Endothelial cell of umbilical vein (primary cell): ENCODE measurements at regions not wholly inside any gene's neighbourhood (a gene's known extent, or its start where the extent isn't known, plus 50 kb on each side); places are given as distances from the start of the nearest gene placed in this dataset.

Source experiments
- BruUV-seq: library from RNA; stranded (reverse); fragments of 400-500 nt; replicated peaks from 2 replicates; lab custom pipeline; 2021; lab: Mats Ljungman, UMichigan
- CTCF ChIA-PET: fragments of 300-600, 350-600 bp; sonication (Branson Sonifier 250); formaldehyde crosslinking; loops from one replicate; lab custom pipeline; 2021; ENCODE audit warnings: antibody characterized with exemption, inconsistent platforms; lab: Charles Lee
- POLR2A ChIA-PET: fragments of 300-600, 350-600 bp; sonication (Branson Sonifier 250); formaldehyde crosslinking; loops from one replicate; lab custom pipeline; 2021; ENCODE audit warnings: antibody characterized with exemption, inconsistent platforms; lab: Charles Lee
- DNase-seq: peaks from one replicate; pipeline ENCODE4 v3.0.0-alpha.2; 2011; ENCODE audit warnings: low read depth, low spot score
- FAIRE-seq: peaks from 2 replicates; lab custom pipeline; 2011; peaks lifted over from hg19 to GRCh38; lab: Jason Lieb, UNC
- H2AFZ ChIP-seq: 2 replicates; pipeline ENCODE4 v1.6.0; 2012; ENCODE audit warnings: low read depth, low read length, control low read depth, inconsistent platforms
- H3K27ac ChIP-seq: 2 replicates; pipeline ENCODE4 v1.5.1; 2011; ENCODE audit warnings: low read depth, mild to moderate bottlenecking, control low read depth, low read length, moderate library complexity; ENCODE audit not compliant: insufficient read depth
- H3K27me3 ChIP-seq, 2 experiments: 2 replicates each; pipeline versions ENCODE4 v1.6.0 to v1.6.1; 2011; ENCODE audit warnings: low read length in 2 of 2, mixed read lengths in 1 of 2; ENCODE audit not compliant: control insufficient read depth in 2 of 2, insufficient read depth in 2 of 2
- H3K36me3 ChIP-seq, 2 experiments: 2 replicates in 1 of 2; 3 replicates in 1 of 2; pipeline ENCODE4 v1.5.1; 2011; ENCODE audit warnings: low read length in 2 of 2, mild to moderate bottlenecking in 1 of 2, moderate library complexity in 1 of 2; ENCODE audit not compliant: control insufficient read depth in 2 of 2, insufficient read depth in 2 of 2; ENCODE audit errors: extremely low read depth in 1 of 2
- H3K4me1 ChIP-seq: 3 replicates; pipeline ENCODE4 v1.5.1; 2011; ENCODE audit warnings: mild to moderate bottlenecking, low read length; ENCODE audit not compliant: control insufficient read depth, insufficient read depth; ENCODE audit errors: extremely low read depth
- H3K4me2 ChIP-seq: 2 replicates; pipeline ENCODE4 v1.6.1; 2011; ENCODE audit warnings: low read length, control low read depth, mixed read lengths; ENCODE audit not compliant: insufficient read depth
- H3K4me3 ChIP-seq, 3 experiments: fragments of 200-600 bp in 1 of 3; sonication (generic), shearing (Covaris generic) in 1 of 3; replicated peaks in 1 of 3; 2 replicates each; pipeline ENCODE4 v1.5.1; 2011 to 2016; ENCODE audit warnings: control low read depth in 3 of 3, low read length in 3 of 3, mild to moderate bottlenecking in 2 of 3, inconsistent platforms in 1 of 3, low read depth in 1 of 3, moderate library complexity in 1 of 3; ENCODE audit not compliant: insufficient read depth in 1 of 3
- H3K79me2 ChIP-seq: 2 replicates; pipeline ENCODE4 v1.6.0; 2012; ENCODE audit warnings: low read length, inconsistent platforms; ENCODE audit not compliant: control insufficient read depth, insufficient read depth
- H3K9ac ChIP-seq: replicated peaks from 2 replicates; pipeline ENCODE3; 2011; ENCODE audit warnings: low read length, control low read depth; ENCODE audit not compliant: insufficient read depth; ENCODE audit errors: extremely low read depth
- H3K9me1 ChIP-seq: replicated peaks from 3 replicates; pipeline ENCODE4 v1.6.0; 2011; ENCODE audit warnings: mild to moderate bottlenecking, low read length; ENCODE audit not compliant: control insufficient read depth, insufficient read depth; ENCODE audit errors: extremely low read depth
- H3K9me3 ChIP-seq: replicated peaks from 2 replicates; pipeline ENCODE4 v1.5.1; 2012; ENCODE audit warnings: low read length, inconsistent platforms; ENCODE audit not compliant: control insufficient read depth, insufficient read depth
- H4K20me1 ChIP-seq: replicated peaks from 2 replicates; pipeline ENCODE3; 2011; ENCODE audit warnings: mild to moderate bottlenecking, low read length; ENCODE audit not compliant: control insufficient read depth, insufficient read depth; ENCODE audit errors: extremely low read depth
- EZH2 ChIP-seq: IDR thresholded peaks from 2 replicates; pipeline ENCODE4 v1.6.1; 2012; ENCODE audit warnings: borderline replicate concordance, low read depth, mild to moderate bottlenecking, moderate library complexity, low read length, inconsistent platforms; ENCODE audit not compliant: severe bottlenecking
- FOS ChIP-seq: IDR thresholded peaks from 2 replicates; pipeline ENCODE4 v1.6.1; 2011; ENCODE audit warnings: mild to moderate bottlenecking, low read length, moderate library complexity, borderline replicate concordance; ENCODE audit not compliant: insufficient read depth
- GATA2 ChIP-seq: IDR thresholded peaks from 2 replicates; pipeline ENCODE4 v1.7.0; 2011; ENCODE audit warnings: low read depth, mild to moderate bottlenecking, moderate library complexity, mixed read lengths, low read length; ENCODE audit not compliant: insufficient read length, insufficient read depth
- JUN ChIP-seq: IDR thresholded peaks from 2 replicates; pipeline ENCODE4 v1.6.1; 2011; ENCODE audit warnings: borderline replicate concordance, low read depth; ENCODE audit not compliant: insufficient read length, insufficient read depth
- MYC ChIP-seq: IDR thresholded peaks from one replicate; pipeline ENCODE4 v1.6.1; 2011; ENCODE audit warnings: mild to moderate bottlenecking, low read depth, low read length
- POLR2A ChIP-seq: IDR thresholded peaks from 2 replicates; pipeline ENCODE4 v1.6.1; 2012; ENCODE audit warnings: low read depth, mild to moderate bottlenecking, control low read depth, low read length
- POLR2AphosphoS5 ChIP-seq: IDR thresholded peaks from 2 replicates; pipeline ENCODE4 v1.6.1; 2012; ENCODE audit warnings: low read depth, mild to moderate bottlenecking, control low read depth, low read length, moderate library complexity; ENCODE audit not compliant: insufficient read depth
- dilution Hi-C: fragments of 300-500 bp; cut with MboI; formaldehyde crosslinking; loops from one replicate; pipeline ENCODE4 v1.15.0; 2019; ENCODE audit warnings: low sequenced_read_pairs; ENCODE audit not compliant: extremely low pct_ligation_motif_present
- intact Hi-C: fragments of 100-400 bp; cut with micrococcal nuclease; formaldehyde crosslinking; loops from one replicate; pipeline ENCODE4 v1.10.0; 2022
- TF ChIP-seq, protein P1 (sequence below), 2 donors: IDR thresholded peaks; 1 replicate in 1 of 2; 2 replicates in 1 of 2; pipeline ENCODE4 v1.5.1; 2011; ENCODE audit warnings: low read length in 2 of 2, mild to moderate bottlenecking in 2 of 2, moderate library complexity in 2 of 2, control low read depth in 1 of 2, inconsistent platforms in 1 of 2, low read depth in 1 of 2; ENCODE audit not compliant: insufficient read depth in 1 of 2; ENCODE audit errors: extremely low read depth in 1 of 2
- TF ChIP-seq, protein P2 (sequence below): IDR thresholded peaks from 2 replicates; pipeline ENCODE4 v1.6.1; 2011; ENCODE audit not compliant: insufficient read depth, insufficient read length

DNA sequence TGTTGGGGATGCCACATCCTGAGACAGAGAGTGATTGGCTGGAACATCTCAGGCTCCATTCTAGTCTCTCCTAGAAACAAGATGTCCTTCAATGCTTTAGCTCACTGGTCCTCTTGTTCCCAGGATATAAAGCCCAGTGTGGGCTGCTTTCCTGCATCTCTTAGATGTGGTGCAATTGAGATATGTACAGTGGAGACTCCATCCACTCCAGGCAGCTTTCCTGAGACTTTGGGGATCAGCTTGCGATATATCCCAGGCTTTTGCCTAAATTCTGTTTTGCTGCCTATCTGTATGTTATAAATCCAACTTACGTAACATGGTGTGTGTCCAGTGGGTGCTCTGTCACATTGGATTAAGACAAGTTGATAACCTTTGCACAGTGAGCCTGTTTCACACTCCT is 264.9 kb downstream of the SUCLG1 start:
- ChIA-PET POLR2A (no interaction called here), CTCF (no interaction called here)
- Histone ChIP-seq H3K9ac (no peak overlapping the region), H3K79me2 (no peaks in the 10 kb centered on the region), H2AFZ (no peak overlapping the region), H3K9me1 (no peaks in the 10 kb centered on the region), H3K9me3 (peaks cover 3% of the 10 kb centered on the region), H3K36me3 (no peaks in the 10 kb centered on the region), H3K4me3 (no peak overlapping the region), H3K4me2 (no peak overlapping the region), H4K20me1 (no peaks in the 10 kb centered on the region), H3K27ac (no peak overlapping the region), H3K27me3 (no peaks in the 10 kb centered on the region), H3K4me1 (no peaks in the 10 kb centered on the region)
- FAIRE-seq (no peak), DNase-seq (no peak)
- dilution Hi-C loops (no loop called here), intact Hi-C loops (no loop called here)
- TF ChIP-seq, protein P1, sequence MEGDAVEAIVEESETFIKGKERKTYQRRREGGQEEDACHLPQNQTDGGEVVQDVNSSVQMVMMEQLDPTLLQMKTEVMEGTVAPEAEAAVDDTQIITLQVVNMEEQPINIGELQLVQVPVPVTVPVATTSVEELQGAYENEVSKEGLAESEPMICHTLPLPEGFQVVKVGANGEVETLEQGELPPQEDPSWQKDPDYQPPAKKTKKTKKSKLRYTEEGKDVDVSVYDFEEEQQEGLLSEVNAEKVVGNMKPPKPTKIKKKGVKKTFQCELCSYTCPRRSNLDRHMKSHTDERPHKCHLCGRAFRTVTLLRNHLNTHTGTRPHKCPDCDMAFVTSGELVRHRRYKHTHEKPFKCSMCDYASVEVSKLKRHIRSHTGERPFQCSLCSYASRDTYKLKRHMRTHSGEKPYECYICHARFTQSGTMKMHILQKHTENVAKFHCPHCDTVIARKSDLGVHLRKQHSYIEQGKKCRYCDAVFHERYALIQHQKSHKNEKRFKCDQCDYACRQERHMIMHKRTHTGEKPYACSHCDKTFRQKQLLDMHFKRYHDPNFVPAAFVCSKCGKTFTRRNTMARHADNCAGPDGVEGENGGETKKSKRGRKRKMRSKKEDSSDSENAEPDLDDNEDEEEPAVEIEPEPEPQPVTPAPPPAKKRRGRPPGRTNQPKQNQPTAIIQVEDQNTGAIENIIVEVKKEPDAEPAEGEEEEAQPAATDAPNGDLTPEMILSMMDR (IDR thresholded peaks at IDR 0.05; ENCODE audit: extremely low read depth in 1 of 2, insufficient read depth in 1 of 2, low read depth in 1 of 2, low read length in 2 of 2): no peak
- TF ChIP-seq EZH2: no peak
- TF ChIP-seq JUN: no peak
- TF ChIP-seq GATA2: no peak
- TF ChIP-seq MYC: no peak
- no peak for TF ChIP-seq FOS
- TF ChIP-seq POLR2A: no peak
- no peak for TF ChIP-seq POLR2AphosphoS5
- TF ChIP-seq, protein P2, sequence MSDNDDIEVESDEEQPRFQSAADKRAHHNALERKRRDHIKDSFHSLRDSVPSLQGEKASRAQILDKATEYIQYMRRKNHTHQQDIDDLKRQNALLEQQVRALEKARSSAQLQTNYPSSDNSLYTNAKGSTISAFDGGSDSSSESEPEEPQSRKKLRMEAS: no peak
- no TSS peak for BruUV-seq
